Sigmoid colon (tissue), 4 donors: ENCODE measurements at regions not wholly inside any gene's neighbourhood (a gene's known extent, or its start where the extent isn't known, plus 50 kb on each side); places are given as distances from the start of the nearest gene placed in this dataset.

Experiments
- CTCF ChIP-seq, 4 experiments: fragments of 450-650 bp in 3 of 4; fragments of 200-600 bp in 1 of 4; IDR thresholded peaks; one replicate each; pipeline ENCODE4 v1.5.1; 2016 to 2019; ENCODE audit warnings: antibody characterized with exemption in 4 of 4, mild to moderate bottlenecking in 3 of 4, moderate library complexity in 2 of 4
- EP300 ChIP-seq, 4 donors: sonication (generic); formaldehyde crosslinking; IDR thresholded peaks; one replicate each; pipeline ENCODE4 v1.6.1; 2017; ENCODE audit warnings: antibody characterized with exemption in 4 of 4
- POLR2A ChIP-seq, 2 donors: fragments of 450-650 bp; IDR thresholded peaks; one replicate each; pipeline ENCODE4 v1.6.1; 2016; ENCODE audit warnings: antibody characterized with exemption in 2 of 2, mild to moderate bottlenecking in 2 of 2, moderate library complexity in 2 of 2
- POLR2AphosphoS5 ChIP-seq, 4 donors: sonication (generic); formaldehyde crosslinking; IDR thresholded peaks; one replicate each; pipeline ENCODE4 v1.6.1; 2017; ENCODE audit warnings: antibody characterized with exemption in 4 of 4

- TF ChIP-seq CTCF (IDR thresholded peaks at IDR 0.05) (no peak), POLR2A (IDR thresholded peaks at IDR 0.05) (no peak), POLR2AphosphoS5 (IDR thresholded peaks at IDR 0.05) (no peak), EP300 (IDR thresholded peaks at IDR 0.05) (no peak)
Measured at GRCh38 chr15:87675271-87675670, 581.3 kb downstream of the NTRK3 start.
